H9 (cell line): ENCODE measurements at regions not wholly inside any gene's neighbourhood (a gene's known extent, or its start where the extent isn't known, plus 50 kb on each side); places are given as distances from the start of the nearest gene placed in this dataset.

Source experiments
- DNase-seq: peaks from one replicate; pipeline ENCODE4 v3.0.0-alpha.2; 2017
- H2AFZ ChIP-seq: one replicate; pipeline ENCODE4 v1.6.1; 2013; ENCODE audit warnings: mild to moderate bottlenecking, low read length, control low read depth, moderate library complexity
- H2AK5ac ChIP-seq: 2 replicates; pipeline ENCODE4 v1.6.1; 2013; ENCODE audit warnings: low read length, control low read depth, mixed read lengths; ENCODE audit not compliant: insufficient read length
- H2BK120ac ChIP-seq: one replicate; pipeline ENCODE4 v1.6.1; 2013; ENCODE audit warnings: low read depth, mild to moderate bottlenecking, low read length, control low read depth, inconsistent platforms; ENCODE audit not compliant: poor library complexity, severe bottlenecking
- H2BK12ac ChIP-seq: 2 replicates; pipeline ENCODE4 v1.6.1; 2013; ENCODE audit warnings: low read length, control low read depth, mixed read lengths, low read depth; ENCODE audit not compliant: insufficient read length
- H2BK15ac ChIP-seq: 2 replicates; pipeline ENCODE4 v1.6.1; 2013; ENCODE audit warnings: low read depth, low read length, control low read depth
- H2BK20ac ChIP-seq: one replicate; pipeline ENCODE4 v1.6.1; 2013; ENCODE audit warnings: low read depth, mild to moderate bottlenecking, low read length, control low read depth, inconsistent platforms; ENCODE audit not compliant: poor library complexity, severe bottlenecking
- H2BK5ac ChIP-seq: 2 replicates; pipeline ENCODE4 v1.6.1; 2013; ENCODE audit warnings: low read length, control low read depth, mixed read lengths; ENCODE audit not compliant: insufficient read length
- H3K14ac ChIP-seq: 2 replicates; pipeline ENCODE4 v1.6.1; 2013; ENCODE audit warnings: low read length, control low read depth; ENCODE audit not compliant: insufficient read depth
- H3K18ac ChIP-seq: 2 replicates; pipeline ENCODE4 v1.6.1; 2013; ENCODE audit warnings: low read depth, mild to moderate bottlenecking, mixed read lengths, low read length, control low read depth; ENCODE audit not compliant: insufficient read length
- H3K23ac ChIP-seq: 2 replicates; pipeline ENCODE4 v1.6.1; 2013; ENCODE audit warnings: low read length, control low read depth, mixed read lengths, low read depth; ENCODE audit not compliant: insufficient read length
- H3K23me2 ChIP-seq: 2 replicates; pipeline ENCODE4 v1.6.1; 2013; ENCODE audit warnings: low read depth, mild to moderate bottlenecking, mixed read lengths, low read length, control low read depth; ENCODE audit not compliant: insufficient read length, poor library complexity, severe bottlenecking
- H3K27ac ChIP-seq: 2 replicates; pipeline ENCODE4 v1.5.1; 2013; ENCODE audit warnings: low read length, control low read depth, mixed read lengths, low read depth; ENCODE audit not compliant: insufficient read length
- H3K27me3 ChIP-seq: 2 replicates; pipeline ENCODE4 v1.6.1; 2013; ENCODE audit warnings: low read length, control low read depth, inconsistent platforms; ENCODE audit not compliant: insufficient read depth
- H3K4ac ChIP-seq: 2 replicates; pipeline ENCODE4 v1.6.1; 2013; ENCODE audit warnings: low read depth, mild to moderate bottlenecking, control low read depth, inconsistent platforms, low read length, moderate library complexity
- H3K4me1 ChIP-seq: 2 replicates; pipeline ENCODE4 v1.6.1; 2013; ENCODE audit warnings: low read length, control low read depth, inconsistent platforms; ENCODE audit not compliant: insufficient read depth
- H3K4me2 ChIP-seq: 2 replicates; pipeline ENCODE4 v1.6.1; 2013; ENCODE audit warnings: low read length, control low read depth, mixed read lengths; ENCODE audit not compliant: insufficient read length, insufficient read depth
- H3K56ac ChIP-seq: 2 replicates; pipeline ENCODE4 v1.6.1; 2013; ENCODE audit warnings: low read depth, mild to moderate bottlenecking, mixed read lengths, low read length, control low read depth; ENCODE audit not compliant: insufficient read length
- H3K79me1 ChIP-seq: 2 replicates; pipeline ENCODE4 v1.6.1; 2013; ENCODE audit warnings: low read depth, mild to moderate bottlenecking, moderate library complexity, low read length, control low read depth, inconsistent platforms; ENCODE audit not compliant: insufficient read depth, poor library complexity, severe bottlenecking
- H3K79me2 ChIP-seq: 2 replicates; pipeline ENCODE4 v1.6.1; 2013; ENCODE audit warnings: low read length, control low read depth, inconsistent platforms; ENCODE audit not compliant: insufficient read depth
- H3K9ac ChIP-seq: 2 replicates; pipeline ENCODE4 v1.6.1; 2013; ENCODE audit warnings: low read length, control low read depth, mixed read lengths; ENCODE audit not compliant: insufficient read length; ENCODE audit errors: extremely low read depth
- H3K9me3 ChIP-seq: one replicate; pipeline ENCODE4 v1.6.1; 2013; ENCODE audit warnings: low read depth, low read length, inconsistent platforms; ENCODE audit not compliant: control insufficient read depth
- H3T11ph ChIP-seq: one replicate; pipeline ENCODE4 v1.6.1; 2013; ENCODE audit warnings: mild to moderate bottlenecking, low read length, control low read depth, inconsistent platforms
- H4K20me1 ChIP-seq: one replicate; pipeline ENCODE4 v1.6.1; 2013; ENCODE audit not compliant: control insufficient read depth, insufficient read length, insufficient read depth
- H4K5ac ChIP-seq: 2 replicates; pipeline ENCODE4 v1.6.1; 2013; ENCODE audit warnings: low read depth, mild to moderate bottlenecking, mixed read lengths, low read length, control low read depth; ENCODE audit not compliant: insufficient read length
- H4K8ac ChIP-seq: replicated peaks from 2 replicates; pipeline ENCODE4 v1.6.1; 2013; ENCODE audit warnings: low read length, control low read depth, mixed read lengths, low read depth; ENCODE audit not compliant: insufficient read length
- H4K91ac ChIP-seq: 2 replicates; pipeline ENCODE4 v1.6.1; 2013; ENCODE audit warnings: low read depth, mild to moderate bottlenecking, moderate library complexity, mixed read lengths, low read length, control low read depth; ENCODE audit not compliant: insufficient read length
- H3K27ac Mint-ChIP-seq, 3 experiments: 2 replicates in 2 of 3; 3 replicates in 1 of 3; pipeline ENCODE4 v1.8.0; 2020 to 2021; ENCODE audit warnings: mixed read lengths in 3 of 3, mild to moderate bottlenecking in 1 of 3, moderate library complexity in 1 of 3
- H3K27me3 Mint-ChIP-seq: 2 replicates; pipeline ENCODE4 v1.8.0; 2021; ENCODE audit warnings: low read depth, mild to moderate bottlenecking, moderate library complexity, mixed read lengths
- H3K36me3 Mint-ChIP-seq, 3 experiments: 2 replicates in 2 of 3; 3 replicates in 1 of 3; pipeline ENCODE4 v1.8.0; 2020 to 2021; ENCODE audit warnings: low read depth in 3 of 3, mixed read lengths in 3 of 3; ENCODE audit not compliant: insufficient read depth in 1 of 3
- H3K4me1 Mint-ChIP-seq, 2 experiments: 2 replicates each; pipeline ENCODE4 v1.8.0; 2020; ENCODE audit warnings: mixed read lengths in 2 of 2
- H3K4me3 Mint-ChIP-seq, 2 experiments: 2 replicates in 1 of 2; 3 replicates in 1 of 2; pipeline ENCODE4 v1.8.0; 2020 to 2021; ENCODE audit warnings: mild to moderate bottlenecking in 2 of 2, mixed read lengths in 2 of 2, moderate library complexity in 1 of 2
- H3K9me3 Mint-ChIP-seq, 2 experiments: 2 replicates in 1 of 2; 3 replicates in 1 of 2; pipeline ENCODE4 v1.8.0; 2020; ENCODE audit warnings: mild to moderate bottlenecking in 2 of 2, mixed read lengths in 2 of 2, moderate library complexity in 1 of 2
- CTCF ChIP-seq: fragments of 200-600 bp; sonication (generic); conservative IDR thresholded peaks from 3 replicates; pipeline ENCODE4 v1.8.0; 2021; ENCODE audit warnings: antibody characterized with exemption, mild to moderate bottlenecking
- WGBS: extraction: QIAGEN DNeasy Blood & Tissue Kit; methylation state at CpG from one replicate; pipeline ENCODE4 v1.1.7; 2013; ENCODE audit warnings: missing lambda C conversion rate, low lambda C conversion rate, mixed read lengths; ENCODE audit not compliant: insufficient read length; ENCODE audit errors: extremely low coverage; 5-methylcytosine and 5-hydroxymethylcytosine counted together

GRCh38 chr4:180811556-180811955 is 1431.6 kb upstream of the TENM3 start:
- DNase-seq = no peak
- no peak overlapping the region for H3K4ac ChIP-seq
- WGBS = no CpG with 5 or more reads among the region's 1 CpG
- H2BK5ac ChIP-seq = no peak overlapping the region
- Mint-ChIP-seq H3K9me3 (no peaks in the 10 kb centered on the region), H3K27ac (peak overlapping the region in 1 of 3 experiments; percentile 76; a peak in 3 of 7 replicates), H3K4me1 (peaks cover 6 to 10% of the 10 kb centered on the region in 2 experiments), H3K36me3 (no peaks in the 10 kb centered on the region), H3K4me3 (no peak overlapping the region), H3K27me3 (no peaks in the 10 kb centered on the region)
- H2BK15ac ChIP-seq = no peak overlapping the region
- H2BK120ac ChIP-seq = no peak overlapping the region
- no peak overlapping the region for H2BK20ac ChIP-seq
- H3K4me2 ChIP-seq = no peak overlapping the region
- no peak overlapping the region for H2BK12ac ChIP-seq
- no peak overlapping the region for H2AFZ ChIP-seq
- no peak overlapping the region for H3K56ac ChIP-seq
- H3K27ac ChIP-seq = no peak overlapping the region
- no peaks in the 10 kb centered on the region for H3K79me1 ChIP-seq
- H4K91ac ChIP-seq = no peak overlapping the region
- H3K14ac ChIP-seq = no peak overlapping the region
- H2AK5ac ChIP-seq = no peak overlapping the region
- no peaks in the 10 kb centered on the region for H3K23me2 ChIP-seq
- no peaks in the 10 kb centered on the region for H4K20me1 ChIP-seq
- no peaks in the 10 kb centered on the region for H3K9me3 ChIP-seq
- no peak overlapping the region for H4K8ac ChIP-seq
- no peak overlapping the region for H3K18ac ChIP-seq
- no peak overlapping the region for H3K23ac ChIP-seq
- no peak for TF ChIP-seq CTCF
- H4K5ac ChIP-seq = no peak overlapping the region
- H3K9ac ChIP-seq = no peak overlapping the region
- no peaks in the 10 kb centered on the region for H3K27me3 ChIP-seq
- no peaks in the 10 kb centered on the region for H3K4me1 ChIP-seq
- H3T11ph ChIP-seq = no peak overlapping the region
- no peaks in the 10 kb centered on the region for H3K79me2 ChIP-seq
